ENCODE measurements at regions not wholly inside any gene's neighbourhood (a gene's known extent, or its start where the extent isn't known, plus 50 kb on each side); places are given as distances from the start of the nearest gene placed in this dataset.

DNA sequence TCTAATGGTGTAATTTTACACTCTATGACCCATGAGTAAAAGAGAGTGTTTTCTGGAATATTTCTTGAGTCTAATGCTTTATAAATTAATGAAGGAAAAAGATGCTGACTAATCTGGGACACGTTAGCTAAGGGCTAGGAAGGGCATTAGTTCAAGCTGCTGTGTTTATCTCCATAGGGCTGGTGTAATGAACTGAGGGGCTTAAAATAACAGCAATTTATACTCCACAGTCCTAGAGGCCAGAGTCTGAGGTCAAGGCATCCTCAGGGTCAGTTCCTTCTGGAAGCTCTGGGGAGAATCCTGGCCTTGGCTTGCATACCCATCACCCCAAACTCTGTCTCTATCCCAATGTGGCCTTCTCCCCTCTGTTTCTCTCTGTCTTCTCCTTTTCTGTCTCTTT lies 105.2 kb upstream of the PFKP start:
- Mint-ChIP-seq H3K36me3 (ENCODE audit: insufficient read depth, unreplicated experiment) (no peaks in the 10 kb centered on the region), H3K9me3 (ENCODE audit: unreplicated experiment) (no peaks in the 10 kb centered on the region), H3K27me3 (ENCODE audit: insufficient read depth, unreplicated experiment) (peaks cover 44% of the 10 kb centered on the region), H3K4me1 (ENCODE audit: insufficient read depth, unreplicated experiment) (no peaks in the 10 kb centered on the region), H3K4me3 (ENCODE audit: unreplicated experiment) (no peak overlapping the region), H3K27ac (ENCODE audit: low read depth, unreplicated experiment) (no peak overlapping the region)
- intact Hi-C loops (cut with micrococcal nuclease), result no loop called here
- no peak for DNase-seq (ENCODE audit: unreplicated experiment)
- no TSS peak for BruUV-seq (replicated peaks)
- POLR2A ChIA-PET, result interaction anchor here (0.8 kb wide), 1 partner anchor 8 kb away, joined by 3 read pairs; no protein-coding TSS in a partner anchor
- TF ChIP-seq, protein P1, sequence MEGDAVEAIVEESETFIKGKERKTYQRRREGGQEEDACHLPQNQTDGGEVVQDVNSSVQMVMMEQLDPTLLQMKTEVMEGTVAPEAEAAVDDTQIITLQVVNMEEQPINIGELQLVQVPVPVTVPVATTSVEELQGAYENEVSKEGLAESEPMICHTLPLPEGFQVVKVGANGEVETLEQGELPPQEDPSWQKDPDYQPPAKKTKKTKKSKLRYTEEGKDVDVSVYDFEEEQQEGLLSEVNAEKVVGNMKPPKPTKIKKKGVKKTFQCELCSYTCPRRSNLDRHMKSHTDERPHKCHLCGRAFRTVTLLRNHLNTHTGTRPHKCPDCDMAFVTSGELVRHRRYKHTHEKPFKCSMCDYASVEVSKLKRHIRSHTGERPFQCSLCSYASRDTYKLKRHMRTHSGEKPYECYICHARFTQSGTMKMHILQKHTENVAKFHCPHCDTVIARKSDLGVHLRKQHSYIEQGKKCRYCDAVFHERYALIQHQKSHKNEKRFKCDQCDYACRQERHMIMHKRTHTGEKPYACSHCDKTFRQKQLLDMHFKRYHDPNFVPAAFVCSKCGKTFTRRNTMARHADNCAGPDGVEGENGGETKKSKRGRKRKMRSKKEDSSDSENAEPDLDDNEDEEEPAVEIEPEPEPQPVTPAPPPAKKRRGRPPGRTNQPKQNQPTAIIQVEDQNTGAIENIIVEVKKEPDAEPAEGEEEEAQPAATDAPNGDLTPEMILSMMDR (IDR thresholded peaks at IDR 0.05; ENCODE audit: unreplicated experiment), result no peak
- CTCF ChIA-PET, result no interaction called here

DNA sequence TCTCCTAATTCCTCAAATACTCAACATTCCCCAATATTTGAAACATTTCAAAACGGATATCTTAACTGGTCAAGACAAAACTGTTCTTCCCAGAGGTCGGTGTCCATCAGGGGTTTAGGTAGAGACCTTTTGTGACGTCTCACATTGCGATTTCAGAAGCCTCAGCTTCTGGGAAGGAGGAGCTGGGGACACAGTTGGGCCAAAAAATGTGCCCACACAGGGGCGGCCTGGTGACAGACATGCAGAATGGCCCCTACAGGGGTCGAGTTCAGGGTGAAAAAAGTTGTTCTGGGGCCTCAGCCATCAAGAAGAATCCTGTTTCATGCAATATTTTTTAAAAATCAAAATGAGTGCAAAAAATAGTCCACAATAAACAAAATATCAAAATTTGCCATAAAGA lies 108.7 kb upstream of the PFKP start:
- TF ChIP-seq, protein P1 (IDR thresholded peaks at IDR 0.05; ENCODE audit: unreplicated experiment), result no peak
- no peak for DNase-seq (ENCODE audit: unreplicated experiment)
- Mint-ChIP-seq H3K36me3 (ENCODE audit: insufficient read depth, unreplicated experiment) (no peaks in the 10 kb centered on the region), H3K4me1 (ENCODE audit: insufficient read depth, unreplicated experiment) (no peaks in the 10 kb centered on the region), H3K4me3 (ENCODE audit: unreplicated experiment) (no peak overlapping the region), H3K27ac (ENCODE audit: low read depth, unreplicated experiment) (no peak overlapping the region), H3K9me3 (ENCODE audit: unreplicated experiment) (no peaks in the 10 kb centered on the region), H3K27me3 (ENCODE audit: insufficient read depth, unreplicated experiment) (peaks cover 41% of the 10 kb centered on the region)
- intact Hi-C loops (cut with micrococcal nuclease), result no loop called here
- CTCF ChIA-PET, result no interaction called here
- POLR2A ChIA-PET, result no interaction called here
- BruUV-seq (replicated peaks), result no TSS peak

DNA sequence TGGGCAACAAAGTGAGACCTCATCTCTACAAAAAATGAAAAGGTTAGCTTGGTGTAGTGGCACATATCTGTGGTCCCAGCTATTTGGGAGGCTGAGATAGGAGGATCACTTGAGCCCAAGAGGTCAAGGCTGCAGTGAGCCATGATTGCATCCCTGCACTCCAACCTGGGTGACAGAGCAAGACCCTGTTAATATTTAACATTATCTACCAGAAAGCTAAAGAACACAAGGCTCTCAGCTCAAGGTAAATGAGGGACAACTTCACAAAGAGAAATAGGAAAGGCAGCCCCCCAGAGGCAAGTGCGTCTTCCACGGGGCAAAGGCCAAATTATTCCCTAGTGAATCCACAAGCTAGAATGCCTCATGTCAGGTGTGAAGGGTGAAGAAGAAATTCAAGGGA lies 109.6 kb upstream of the PFKP start:
- Mint-ChIP-seq H3K27ac (ENCODE audit: low read depth, unreplicated experiment) (no peak overlapping the region), H3K9me3 (ENCODE audit: unreplicated experiment) (no peaks in the 10 kb centered on the region)

DNA sequence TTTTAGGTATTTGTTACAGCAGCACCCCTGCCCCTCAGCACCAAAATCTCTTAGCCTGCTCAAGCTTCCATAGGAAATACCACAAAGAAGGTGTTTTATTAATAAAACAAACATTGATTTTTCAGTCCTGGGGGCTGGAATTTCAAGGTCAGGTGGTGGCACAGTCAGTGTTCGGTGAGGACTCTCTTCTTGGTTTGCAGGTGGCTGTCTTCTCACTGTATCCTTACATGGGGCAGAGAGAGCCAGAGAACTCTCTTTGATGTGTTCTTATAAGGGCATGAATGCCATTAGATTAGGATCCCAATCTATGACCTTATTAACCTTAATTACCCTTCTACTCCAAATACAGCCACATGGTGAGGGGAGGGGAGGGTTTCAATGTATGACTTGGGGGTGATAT lies 112.3 kb upstream of the PFKP start:
- H3K27me3 Mint-ChIP-seq (ENCODE audit: insufficient read depth, unreplicated experiment), result peaks cover 25% of the 10 kb centered on the region
- intact Hi-C loops (cut with micrococcal nuclease), result no loop called here
- H3K27ac Mint-ChIP-seq (ENCODE audit: low read depth, unreplicated experiment), result no peak overlapping the region
- H3K4me1 Mint-ChIP-seq (ENCODE audit: insufficient read depth, unreplicated experiment), result peaks cover 7% of the 10 kb centered on the region
- ChIA-PET CTCF (interaction anchor here (1.5 kb wide), 1 partner anchor 23 kb away, joined by 9 read pairs; no protein-coding TSS in a partner anchor), POLR2A (interaction anchor here (0.7 kb wide), 1 partner anchor 1541 kb away, joined by 3 read pairs; no protein-coding TSS in a partner anchor)
- H3K36me3 Mint-ChIP-seq (ENCODE audit: insufficient read depth, unreplicated experiment), result no peaks in the 10 kb centered on the region
- no TSS peak for BruUV-seq (replicated peaks)
- TF ChIP-seq, protein P1 (IDR thresholded peaks at IDR 0.05; ENCODE audit: unreplicated experiment), result no peak
- no peak overlapping the region for H3K4me3 Mint-ChIP-seq (ENCODE audit: unreplicated experiment)
- no peak for DNase-seq (ENCODE audit: unreplicated experiment)
- H3K9me3 Mint-ChIP-seq (ENCODE audit: unreplicated experiment), result no peaks in the 10 kb centered on the region

More for the DNA sequence above, 109.6 kb upstream of the PFKP start:
- Mint-ChIP-seq H3K4me3 (ENCODE audit: unreplicated experiment) (no peak overlapping the region), H3K4me1 (ENCODE audit: insufficient read depth, unreplicated experiment) (no peaks in the 10 kb centered on the region), H3K36me3 (ENCODE audit: insufficient read depth, unreplicated experiment) (no peaks in the 10 kb centered on the region), H3K27me3 (ENCODE audit: insufficient read depth, unreplicated experiment) (peaks cover 44% of the 10 kb centered on the region)
- intact Hi-C loops (cut with micrococcal nuclease), result no loop called here
- TF ChIP-seq, protein P1 (IDR thresholded peaks at IDR 0.05; ENCODE audit: unreplicated experiment), result no peak
- no TSS peak for BruUV-seq (replicated peaks)
- POLR2A ChIA-PET, result no interaction called here
- CTCF ChIA-PET, result no interaction called here
- DNase-seq (ENCODE audit: unreplicated experiment), result no peak

Measured in MCF 10A (cell line).